Neural cell (in vitro differentiated cells): ENCODE measurements at regions not wholly inside any gene's neighbourhood (a gene's known extent, or its start where the extent isn't known, plus 50 kb on each side); places are given as distances from the start of the nearest gene placed in this dataset.

Source experiments
- H2AFZ ChIP-seq: fragments of 200-600, 300-800 bp; sonication (generic), shearing (Covaris generic); 2 replicates; pipeline ENCODE4 v1.6.0; 2014; ENCODE audit warnings: low read depth, mild to moderate bottlenecking, antibody characterized with exemption, low read length, moderate library complexity
- H3F3A ChIP-seq: fragments of 200-600 bp; shearing (Covaris generic); 2 replicates; pipeline ENCODE4 v1.6.1; 2016; ENCODE audit warnings: mild to moderate bottlenecking, moderate library complexity, mixed read lengths, antibody characterized with exemption, low read length; ENCODE audit not compliant: insufficient read depth, poor library complexity, severe bottlenecking
- H3K27ac ChIP-seq: fragments of 200-600, 300-800 bp; sonication (generic), shearing (Covaris generic); 2 replicates; pipeline ENCODE4 v1.5.1; 2014; ENCODE audit warnings: mild to moderate bottlenecking, low read length, moderate library complexity
- H3K27me3 ChIP-seq: fragments of 300-800, 200-600 bp; sonication (generic), shearing (Covaris generic); 2 replicates; pipeline ENCODE4 v1.6.0; 2014; ENCODE audit warnings: mild to moderate bottlenecking, low read depth, low read length, moderate library complexity; ENCODE audit not compliant: insufficient read depth
- H3K36me3 ChIP-seq: fragments of 300-800, 200-600 bp; sonication (generic), shearing (Covaris generic); 2 replicates; pipeline ENCODE4 v1.5.1; 2014; ENCODE audit warnings: mild to moderate bottlenecking, antibody characterized with exemption, low read length, moderate library complexity; ENCODE audit not compliant: insufficient read depth
- H3K4me2 ChIP-seq: fragments of 300-800, 200-600 bp; sonication (generic), shearing (Covaris generic); 2 replicates; pipeline ENCODE4 v1.6.0; 2014; ENCODE audit warnings: mild to moderate bottlenecking, low read length
- H3K4me3 ChIP-seq: fragments of 300-800, 200-600 bp; sonication (generic), shearing (Covaris generic); 2 replicates; pipeline ENCODE4 v1.5.1; 2014; ENCODE audit warnings: mild to moderate bottlenecking, low read length, moderate library complexity
- H3K79me2 ChIP-seq: fragments of 200-600 bp; shearing (Covaris generic); replicated peaks from 2 replicates; pipeline ENCODE4 v1.6.0; 2014; ENCODE audit warnings: mild to moderate bottlenecking, low read length, moderate library complexity; ENCODE audit not compliant: insufficient read depth
- H3K9ac ChIP-seq: fragments of 300-800, 200-600 bp; sonication (generic), shearing (Covaris generic); 2 replicates; pipeline ENCODE4 v1.6.1; 2016; ENCODE audit warnings: mild to moderate bottlenecking, low read length, mixed read lengths
- H3K9me2 ChIP-seq: fragments of 200-600 bp; shearing (Covaris generic); 2 replicates; pipeline ENCODE4 v1.6.1; 2016; ENCODE audit warnings: mild to moderate bottlenecking, low read length, mixed read lengths; ENCODE audit not compliant: insufficient read depth
- H3K9me3 ChIP-seq: fragments of 200-600, 300-800 bp; sonication (generic), shearing (Covaris generic); 2 replicates; pipeline ENCODE4 v1.6.1; 2016; ENCODE audit warnings: mild to moderate bottlenecking, mixed run types, low read length, moderate library complexity, mixed read lengths
- H4K20me1 ChIP-seq: fragments of 200-600 bp; shearing (Covaris generic); 2 replicates; pipeline ENCODE4 v1.6.1; 2016; ENCODE audit warnings: mild to moderate bottlenecking, mixed run types; ENCODE audit not compliant: insufficient read depth
- CTCF ChIP-seq: fragments of 450-650 bp; IDR thresholded peaks from 2 replicates; pipeline ENCODE4 v1.5.1; 2014; ENCODE audit warnings: antibody characterized with exemption, mild to moderate bottlenecking, moderate library complexity; ENCODE audit not compliant: poor library complexity, severe bottlenecking
- EP300 ChIP-seq: fragments of 450-650 bp; conservative IDR thresholded peaks from 2 replicates; pipeline ENCODE4 v1.6.1; 2014; ENCODE audit warnings: antibody characterized with exemption, mild to moderate bottlenecking, moderate library complexity; ENCODE audit not compliant: poor library complexity, severe bottlenecking
- EZH2 ChIP-seq: fragments of 200-600, 300-800 bp; shearing (Covaris generic), sonication (generic); IDR thresholded peaks from 2 replicates; pipeline ENCODE4 v1.6.1; 2014; ENCODE audit warnings: antibody characterized with exemption, low read length, borderline replicate concordance, mild to moderate bottlenecking; ENCODE audit not compliant: insufficient read depth, poor library complexity, severe bottlenecking
- MXI1 ChIP-seq: fragments of 450-650 bp; conservative IDR thresholded peaks from 2 replicates; pipeline ENCODE4 v1.6.1; 2014; ENCODE audit warnings: antibody characterized with exemption, mild to moderate bottlenecking; ENCODE audit not compliant: poor library complexity, severe bottlenecking
- POLR2AphosphoS5 ChIP-seq: IDR thresholded peaks from 2 replicates; pipeline ENCODE4 v1.6.1; 2012
- RAD21 ChIP-seq: fragments of 450-650 bp; conservative IDR thresholded peaks from 2 replicates; pipeline ENCODE4 v1.6.1; 2014; ENCODE audit warnings: antibody characterized with exemption, mild to moderate bottlenecking, moderate library complexity
- SMC3 ChIP-seq: fragments of 450-650 bp; conservative IDR thresholded peaks from 2 replicates; pipeline ENCODE4 v1.6.1; 2014; ENCODE audit warnings: antibody characterized with exemption, mild to moderate bottlenecking, moderate library complexity; ENCODE audit not compliant: poor library complexity
- TAF1 ChIP-seq: IDR thresholded peaks from 2 replicates; pipeline ENCODE4 v1.6.1; 2012; ENCODE audit warnings: low read depth
- TF ChIP-seq, protein P1 (sequence below): IDR thresholded peaks from 2 replicates; pipeline ENCODE4 v1.6.1; 2012; ENCODE audit warnings: borderline replicate concordance

DNA sequence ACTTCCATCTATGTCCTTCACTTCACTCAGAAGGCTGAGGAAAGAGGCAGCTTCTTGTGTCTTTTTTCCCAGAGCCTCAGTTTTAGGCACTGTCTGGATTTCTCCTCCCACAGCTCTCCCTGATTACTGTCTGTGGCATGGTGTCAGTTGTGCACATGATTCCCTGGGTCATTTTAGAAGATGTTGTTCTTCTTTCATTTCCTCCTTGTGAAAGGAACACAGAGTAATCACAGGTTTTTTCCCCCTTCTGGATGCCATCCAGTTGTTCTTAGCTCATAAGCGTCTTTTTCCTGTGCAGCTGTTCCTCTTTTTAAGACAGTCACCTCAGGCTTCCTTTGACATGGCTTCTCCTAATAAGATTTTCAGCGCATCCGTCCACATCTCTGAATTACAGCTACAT is 212.2 kb downstream of the FAM181B start:
- Histone ChIP-seq H2AFZ (no peak overlapping the region), H3K4me2 (no peak overlapping the region), H4K20me1 (no peaks in the 10 kb centered on the region), H3K9me2 (no peaks in the 10 kb centered on the region), H3K27me3 (no peaks in the 10 kb centered on the region), H3F3A (no peaks in the 10 kb centered on the region), H3K27ac (no peak overlapping the region), H3K4me3 (no peak overlapping the region), H3K36me3 (no peaks in the 10 kb centered on the region), H3K79me2 (no peaks in the 10 kb centered on the region), H3K9me3 (no peaks in the 10 kb centered on the region), H3K9ac (no peak overlapping the region)
- TF ChIP-seq CTCF: no peak
- TF ChIP-seq, protein P1, sequence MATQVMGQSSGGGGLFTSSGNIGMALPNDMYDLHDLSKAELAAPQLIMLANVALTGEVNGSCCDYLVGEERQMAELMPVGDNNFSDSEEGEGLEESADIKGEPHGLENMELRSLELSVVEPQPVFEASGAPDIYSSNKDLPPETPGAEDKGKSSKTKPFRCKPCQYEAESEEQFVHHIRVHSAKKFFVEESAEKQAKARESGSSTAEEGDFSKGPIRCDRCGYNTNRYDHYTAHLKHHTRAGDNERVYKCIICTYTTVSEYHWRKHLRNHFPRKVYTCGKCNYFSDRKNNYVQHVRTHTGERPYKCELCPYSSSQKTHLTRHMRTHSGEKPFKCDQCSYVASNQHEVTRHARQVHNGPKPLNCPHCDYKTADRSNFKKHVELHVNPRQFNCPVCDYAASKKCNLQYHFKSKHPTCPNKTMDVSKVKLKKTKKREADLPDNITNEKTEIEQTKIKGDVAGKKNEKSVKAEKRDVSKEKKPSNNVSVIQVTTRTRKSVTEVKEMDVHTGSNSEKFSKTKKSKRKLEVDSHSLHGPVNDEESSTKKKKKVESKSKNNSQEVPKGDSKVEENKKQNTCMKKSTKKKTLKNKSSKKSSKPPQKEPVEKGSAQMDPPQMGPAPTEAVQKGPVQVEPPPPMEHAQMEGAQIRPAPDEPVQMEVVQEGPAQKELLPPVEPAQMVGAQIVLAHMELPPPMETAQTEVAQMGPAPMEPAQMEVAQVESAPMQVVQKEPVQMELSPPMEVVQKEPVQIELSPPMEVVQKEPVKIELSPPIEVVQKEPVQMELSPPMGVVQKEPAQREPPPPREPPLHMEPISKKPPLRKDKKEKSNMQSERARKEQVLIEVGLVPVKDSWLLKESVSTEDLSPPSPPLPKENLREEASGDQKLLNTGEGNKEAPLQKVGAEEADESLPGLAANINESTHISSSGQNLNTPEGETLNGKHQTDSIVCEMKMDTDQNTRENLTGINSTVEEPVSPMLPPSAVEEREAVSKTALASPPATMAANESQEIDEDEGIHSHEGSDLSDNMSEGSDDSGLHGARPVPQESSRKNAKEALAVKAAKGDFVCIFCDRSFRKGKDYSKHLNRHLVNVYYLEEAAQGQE: no peak
- TF ChIP-seq RAD21: no peak
- no peak for TF ChIP-seq SMC3
- no peak for TF ChIP-seq MXI1
- no peak for TF ChIP-seq EP300
- no peak for TF ChIP-seq TAF1
- TF ChIP-seq EZH2: no peak
- no peak for TF ChIP-seq POLR2AphosphoS5

GRCh38 chr11:82507288-82507687 is 226.4 kb downstream of the FAM181B start:
- Histone ChIP-seq H3F3A (no peaks in the 10 kb centered on the region), H3K79me2 (no peaks in the 10 kb centered on the region), H3K27ac (no peak overlapping the region), H3K4me2 (no peak overlapping the region), H3K9me2 (no peaks in the 10 kb centered on the region), H3K9ac (no peak overlapping the region), H2AFZ (no peak overlapping the region), H4K20me1 (no peaks in the 10 kb centered on the region), H3K36me3 (no peaks in the 10 kb centered on the region), H3K27me3 (no peaks in the 10 kb centered on the region), H3K9me3 (no peaks in the 10 kb centered on the region), H3K4me3 (no peak overlapping the region)
- TF ChIP-seq, protein P1: no peak
- TF ChIP-seq SMC3 (no peak), RAD21 (no peak), EP300 (no peak), CTCF (no peak), MXI1 (no peak), POLR2AphosphoS5 (no peak), TAF1 (no peak), EZH2 (no peak)
